H7 (cell line): ENCODE measurements at regions not wholly inside any gene's neighbourhood (a gene's known extent, or its start where the extent isn't known, plus 50 kb on each side); places are given as distances from the start of the nearest gene placed in this dataset.

Experiments used
- DNase-seq: peaks from one replicate; pipeline ENCODE4 v3.0.0; 2012
- H3K27me3 ChIP-seq: 2 replicates; pipeline ENCODE4 v1.6.0; 2011; ENCODE audit warnings: mild to moderate bottlenecking, low read length; ENCODE audit not compliant: control insufficient read depth, insufficient read depth
- H3K36me3 ChIP-seq: replicated peaks from 2 replicates; pipeline ENCODE4 v1.5.1; 2011; ENCODE audit warnings: low read length; ENCODE audit not compliant: control insufficient read depth, insufficient read depth
- H3K4me3 ChIP-seq: 2 replicates; pipeline ENCODE4 v1.5.1; 2011; ENCODE audit warnings: low read depth, mild to moderate bottlenecking, control low read depth, low read length, moderate library complexity; ENCODE audit not compliant: insufficient read depth

DNA sequence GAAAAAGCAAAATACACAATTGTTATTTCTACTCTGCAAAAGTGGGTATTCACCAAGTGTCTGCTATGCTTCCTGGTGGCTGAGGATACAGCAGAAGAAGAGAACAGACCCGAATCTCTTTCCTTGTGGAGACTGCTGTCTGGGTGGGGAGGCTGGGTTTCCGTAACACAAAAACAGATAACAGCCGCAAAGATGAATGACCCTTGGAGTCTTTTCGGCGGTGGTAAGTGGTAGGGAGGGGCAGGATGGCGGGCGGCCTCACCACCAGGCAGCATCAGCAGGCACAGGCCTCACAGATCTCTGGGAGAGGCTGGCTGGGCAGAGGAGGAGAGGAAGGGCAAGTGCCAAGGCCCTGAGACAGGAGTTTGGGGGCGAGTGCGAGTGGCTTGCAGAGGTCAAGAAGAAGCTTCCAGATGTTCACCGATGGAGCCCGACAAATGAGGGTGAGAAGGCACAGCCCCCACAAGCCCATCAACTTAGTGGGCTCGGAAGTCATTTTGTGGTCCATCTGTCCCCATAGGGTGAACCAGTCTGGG lies 164.2 kb downstream of the RHOU start:
- DNase-seq = no peak
- H3K36me3 ChIP-seq = no peaks in the 10 kb centered on the region
- peaks cover 3% of the 10 kb centered on the region; the same call in 1 of the 2 replicates for H3K27me3 ChIP-seq
- H3K4me3 ChIP-seq = no peak overlapping the region

DNA sequence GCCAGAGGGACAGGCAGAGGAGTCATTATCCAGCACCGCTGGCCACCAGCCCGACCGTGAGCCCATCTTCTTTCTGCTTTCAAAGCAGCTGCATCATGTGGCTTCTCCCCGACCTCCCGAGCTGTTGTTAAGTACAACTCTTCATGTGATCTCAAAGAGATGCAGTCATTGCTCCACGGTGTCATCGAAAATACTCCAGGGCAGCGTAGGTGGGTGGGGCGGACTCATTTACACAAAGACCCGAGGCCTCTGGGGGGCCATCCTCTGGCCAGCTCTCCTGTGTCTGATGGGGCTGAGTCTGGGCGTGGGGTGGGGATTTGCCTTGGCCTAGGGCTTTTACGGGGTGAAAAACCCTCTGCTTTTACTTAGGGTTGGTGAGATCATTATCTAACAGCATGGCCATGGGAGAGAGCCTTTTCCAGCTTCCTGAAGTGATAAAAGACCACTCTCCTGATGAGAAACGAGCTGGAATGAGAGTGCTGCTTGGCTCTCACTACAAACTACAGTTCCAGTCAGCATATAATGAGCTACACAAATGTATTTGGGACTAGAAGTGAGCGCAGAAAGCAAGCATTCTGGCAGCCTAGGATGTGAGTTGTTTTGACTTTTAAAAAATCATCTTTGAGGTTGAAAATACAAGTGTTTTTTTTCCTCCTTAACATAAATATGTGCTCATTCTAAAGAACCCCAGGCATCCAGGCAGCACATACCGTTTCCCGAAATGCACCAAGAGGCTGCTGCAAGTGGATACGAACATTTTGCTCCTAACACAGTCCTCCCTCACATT lies 165.0 kb downstream of the RHOU start:
- Histone ChIP-seq H3K27me3 (peaks cover 3% of the 10 kb centered on the region; the same call in 1 of the 2 replicates), H3K4me3 (no peak overlapping the region), H3K36me3 (no peaks in the 10 kb centered on the region)
- peak; percentile 49 for DNase-seq

DNA sequence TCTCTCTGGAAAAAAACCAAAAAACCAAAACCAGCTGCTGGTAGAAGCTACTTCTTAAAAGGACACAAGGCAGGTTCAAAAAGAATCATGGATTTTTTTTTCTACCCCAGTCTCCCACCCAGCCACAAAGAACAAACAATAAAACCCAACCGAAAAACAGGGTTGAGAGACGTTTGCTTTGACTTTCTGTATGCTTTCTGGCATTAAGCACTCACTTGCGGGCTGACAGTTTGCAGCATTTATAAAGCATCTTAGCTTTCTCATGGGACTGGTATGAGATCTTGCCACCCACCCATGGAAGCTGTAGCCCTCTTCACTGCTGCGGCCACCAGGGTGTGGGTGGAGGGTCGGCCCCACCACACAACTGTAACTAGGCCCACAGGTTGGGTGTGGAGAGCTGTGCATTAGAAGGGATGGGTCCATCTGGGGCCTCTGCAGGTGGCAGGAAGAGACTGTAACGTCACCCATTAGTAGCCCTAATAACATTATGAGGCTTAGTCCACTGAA lies 165.7 kb downstream of the RHOU start:
- DNase-seq = no peak
- peaks cover 3% of the 10 kb centered on the region; the same call in 1 of the 2 replicates for H3K27me3 ChIP-seq
- H3K36me3 ChIP-seq = no peaks in the 10 kb centered on the region
- no peak overlapping the region for H3K4me3 ChIP-seq

DNA sequence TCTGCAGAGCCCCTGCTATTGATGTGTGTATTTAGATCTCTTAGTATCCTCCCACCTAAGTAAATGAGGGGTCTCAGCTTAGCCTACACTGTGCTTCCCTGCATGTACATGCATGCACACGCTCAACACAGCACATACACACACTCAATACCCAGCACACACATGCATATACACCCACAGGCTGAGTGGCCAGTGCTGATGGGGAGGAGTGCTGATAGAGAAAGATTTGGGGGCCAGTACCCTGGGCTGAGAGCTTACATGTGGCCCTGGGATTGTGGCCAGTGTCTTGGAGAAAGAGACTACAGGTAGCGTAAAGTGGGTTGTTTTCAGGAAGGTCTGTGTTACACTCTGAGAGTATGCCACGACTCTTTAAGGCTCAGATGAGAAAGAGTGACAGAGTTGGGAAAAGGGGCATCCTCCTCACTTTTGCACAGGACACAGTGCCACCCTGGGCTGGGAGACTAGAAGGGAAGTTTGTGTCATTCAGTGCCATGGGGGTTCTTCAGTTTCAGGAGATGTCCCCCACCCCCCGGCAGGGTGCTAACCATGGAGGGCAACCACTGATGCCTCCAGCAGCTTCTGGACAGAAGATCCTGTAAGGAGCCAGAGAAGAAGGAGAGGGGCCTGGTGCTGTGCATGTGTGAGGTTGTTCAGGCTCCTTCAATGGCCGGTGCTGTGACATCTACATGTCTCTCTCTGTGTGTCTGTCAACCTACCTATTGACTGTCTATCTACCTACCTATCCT lies 166.8 kb downstream of the RHOU start:
- Histone ChIP-seq H3K4me3 (no peak overlapping the region), H3K27me3 (peaks cover 3% of the 10 kb centered on the region; the same call in 1 of the 2 replicates), H3K36me3 (no peaks in the 10 kb centered on the region)
- no peak for DNase-seq

DNA sequence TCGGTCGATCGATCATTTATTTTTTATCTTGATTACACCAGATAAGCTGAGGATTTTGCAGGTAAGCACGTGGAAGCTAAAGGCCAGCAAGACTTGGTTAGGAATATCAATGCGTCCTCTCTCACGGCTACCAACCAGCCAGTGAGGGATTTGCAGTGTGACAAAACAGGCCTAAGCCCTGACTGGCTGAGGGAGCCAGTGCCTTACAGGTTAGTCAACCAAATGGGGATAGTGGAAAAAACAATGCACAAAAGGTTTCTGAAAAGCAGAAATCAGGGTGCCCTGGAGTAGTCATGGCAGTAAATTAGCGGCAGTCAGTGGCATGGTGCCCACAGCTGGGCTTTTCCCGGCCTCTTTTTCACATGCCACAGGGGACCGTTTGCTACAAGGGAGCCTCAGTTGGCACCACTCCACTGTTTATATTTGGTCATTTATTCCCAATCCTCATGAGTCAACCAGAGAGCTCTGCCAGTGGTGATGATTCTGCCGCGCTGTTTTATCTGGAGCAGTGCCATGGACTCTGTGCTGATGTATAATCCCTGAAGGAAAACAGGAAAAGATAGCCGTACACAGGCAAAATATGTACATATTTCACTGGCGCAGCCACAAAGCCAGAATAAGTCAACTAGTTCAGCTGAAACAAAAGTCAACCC lies 167.6 kb downstream of the RHOU start:
- peaks cover 3% of the 10 kb centered on the region; the same call in 1 of the 2 replicates for H3K27me3 ChIP-seq
- H3K4me3 ChIP-seq = no peak overlapping the region
- no peak for DNase-seq
- H3K36me3 ChIP-seq = no peaks in the 10 kb centered on the region

DNA sequence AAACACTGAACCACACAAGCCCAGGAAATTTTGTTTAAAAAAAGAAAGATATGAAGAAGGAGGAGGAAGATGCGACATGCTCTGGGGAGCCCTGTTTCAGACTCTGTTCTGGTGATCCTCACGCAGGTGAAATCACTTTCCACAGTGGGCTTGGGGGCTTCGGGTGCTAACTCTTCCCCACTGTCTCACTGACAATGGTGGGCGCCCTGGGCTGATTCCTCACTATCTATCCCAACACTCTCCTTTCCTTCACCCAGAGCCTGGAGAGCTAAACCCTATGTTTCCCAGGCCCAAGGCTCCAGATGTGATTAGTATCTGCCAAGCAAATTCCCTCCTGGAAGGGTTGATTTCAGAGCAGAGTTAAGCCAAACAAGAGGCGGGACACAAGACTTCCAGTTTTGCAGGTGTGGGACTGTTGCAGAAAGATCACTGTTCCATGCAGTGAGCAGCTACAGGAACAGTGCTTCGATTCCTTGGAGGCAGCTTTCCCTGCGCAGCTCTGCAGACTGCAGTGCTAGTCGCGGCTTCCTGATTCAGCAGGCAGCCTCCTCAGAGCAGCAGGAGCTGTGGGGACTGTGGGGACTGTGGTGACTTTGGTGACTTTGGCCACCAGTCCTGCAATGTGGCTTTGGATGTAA lies 168.3 kb downstream of the RHOU start:
- Histone ChIP-seq H3K36me3 (no peaks in the 10 kb centered on the region), H3K4me3 (no peak overlapping the region), H3K27me3 (peaks cover 3% of the 10 kb centered on the region; the same call in 1 of the 2 replicates)
- no peak for DNase-seq

DNA sequence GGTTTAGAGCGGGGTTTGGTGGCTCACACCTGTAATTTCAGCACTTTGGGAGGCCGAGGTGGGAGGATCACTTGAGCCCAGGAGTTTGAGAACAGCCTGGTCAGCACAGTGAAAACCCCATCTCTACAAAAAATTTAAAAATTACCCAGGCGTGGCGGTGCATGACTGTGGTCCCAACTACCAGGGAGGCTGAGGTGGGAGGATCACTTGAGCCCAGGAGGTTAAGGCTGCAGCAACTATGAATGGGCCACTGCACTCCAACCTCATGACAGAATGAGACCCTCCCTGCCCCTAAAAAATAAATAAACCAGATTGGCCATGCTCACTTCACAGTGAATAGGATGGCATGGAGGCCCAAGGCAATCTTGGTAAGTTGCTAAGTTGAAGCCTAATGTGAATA lies 168.9 kb downstream of the RHOU start:
- no peak for DNase-seq
- Histone ChIP-seq H3K27me3 (peaks cover 3% of the 10 kb centered on the region; the same call in 1 of the 2 replicates), H3K4me3 (no peak overlapping the region), H3K36me3 (no peaks in the 10 kb centered on the region)

DNA sequence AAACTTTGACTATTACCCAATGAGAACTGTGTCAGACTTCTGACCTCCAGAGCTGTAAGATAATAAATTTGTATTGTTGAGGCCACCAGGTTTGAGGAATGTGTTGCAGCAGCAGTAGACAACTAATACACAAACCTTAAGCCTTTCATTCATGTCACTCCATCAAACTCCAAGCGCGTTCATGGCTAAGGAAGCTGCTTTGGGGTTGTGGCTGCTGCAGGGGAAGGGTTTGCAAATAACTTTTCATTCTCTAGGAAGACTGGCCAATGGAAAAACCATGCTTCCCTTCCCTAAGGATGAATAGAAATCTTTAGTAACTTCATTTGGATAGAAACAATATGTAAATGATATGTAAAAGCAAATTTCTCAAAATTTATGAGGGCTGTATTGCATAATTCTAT lies 170.4 kb downstream of the RHOU start:
- Histone ChIP-seq H3K27me3 (no peaks in the 10 kb centered on the region; the same call in 1 of the 2 replicates), H3K36me3 (no peaks in the 10 kb centered on the region), H3K4me3 (no peak overlapping the region)
- no peak for DNase-seq

DNA sequence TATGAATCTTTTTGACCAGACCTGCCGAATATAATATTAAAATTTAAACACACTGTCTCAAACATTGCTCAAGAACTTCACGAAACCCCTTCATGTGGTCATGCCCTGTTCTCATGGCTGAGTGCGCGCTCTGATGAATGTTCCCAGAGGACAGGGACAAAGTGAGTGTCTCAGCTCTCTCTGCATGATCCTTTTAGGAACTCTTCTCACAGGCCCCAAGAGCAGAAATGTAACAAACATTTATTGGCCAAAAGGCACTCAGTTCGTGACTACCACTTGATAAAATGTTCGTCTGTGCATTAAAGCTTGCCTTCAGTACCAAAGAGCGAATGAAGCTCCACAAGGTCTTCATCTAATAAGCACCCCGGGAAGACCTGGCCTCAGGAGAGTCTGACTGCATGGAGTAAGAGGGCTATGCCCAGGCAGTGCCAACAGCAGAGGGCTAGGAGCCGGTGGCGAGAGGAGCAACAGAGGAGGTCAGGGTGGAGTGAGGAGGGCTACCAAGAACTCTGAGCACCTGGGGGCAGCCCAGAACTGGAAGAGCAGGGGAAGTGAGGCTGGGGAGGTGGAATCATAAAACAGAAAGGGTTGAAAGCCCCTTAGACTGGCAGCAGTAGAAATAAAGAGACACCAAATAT lies 171.1 kb downstream of the RHOU start:
- Histone ChIP-seq H3K36me3 (no peaks in the 10 kb centered on the region), H3K27me3 (no peaks in the 10 kb centered on the region; the same call in 1 of the 2 replicates), H3K4me3 (no peak overlapping the region)
- DNase-seq = no peak

DNA sequence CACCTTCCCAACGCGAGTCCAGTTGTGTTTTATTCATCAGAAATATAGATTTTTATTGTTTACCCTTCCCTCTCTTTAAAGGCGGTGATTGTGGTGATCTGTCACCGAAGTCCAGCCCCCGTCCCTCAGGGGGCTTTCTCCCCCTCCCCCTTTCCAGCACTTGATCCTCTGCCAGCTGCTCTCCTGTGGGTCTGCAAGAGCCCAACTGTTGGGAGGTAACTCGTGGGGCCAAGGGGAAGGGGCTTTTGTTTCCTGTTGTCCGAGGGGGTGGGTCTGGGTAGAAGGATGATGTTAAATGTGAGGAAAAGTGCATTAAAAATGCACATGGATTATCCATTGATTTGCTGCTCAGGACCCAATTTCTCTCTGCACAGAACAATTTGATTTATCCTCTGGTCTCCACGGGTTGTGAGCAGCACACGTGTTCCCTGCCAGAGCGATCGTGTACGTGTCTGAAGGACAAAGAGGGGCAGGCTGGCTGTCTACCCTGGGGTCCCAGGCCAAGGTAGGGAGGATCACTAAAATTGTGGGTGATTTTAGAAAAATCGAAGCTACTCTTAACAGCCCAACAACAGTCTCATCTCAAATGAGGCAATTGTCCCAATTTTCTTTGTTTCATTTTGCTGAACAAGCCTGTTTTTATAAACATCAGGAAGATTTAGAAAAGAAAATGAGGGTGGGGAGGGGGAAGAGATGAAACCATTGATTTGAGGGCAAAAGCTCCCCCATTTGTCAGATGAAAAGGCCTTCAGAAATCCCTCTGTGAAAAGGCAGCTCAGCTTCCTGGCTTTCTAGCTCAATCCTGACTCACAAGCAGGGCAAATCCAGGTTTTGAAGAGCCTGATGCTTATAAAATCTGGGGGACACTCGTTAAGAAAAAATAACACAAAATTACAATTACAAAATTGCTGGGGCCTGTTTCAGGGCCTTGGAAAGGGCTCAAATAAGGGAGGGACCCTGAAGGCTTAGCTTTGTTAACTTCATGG lies 176.2 kb downstream of the RHOU start:
- Histone ChIP-seq H3K4me3 (no peak overlapping the region), H3K36me3 (no peaks in the 10 kb centered on the region), H3K27me3 (no peaks in the 10 kb centered on the region)
- no peak for DNase-seq

DNA sequence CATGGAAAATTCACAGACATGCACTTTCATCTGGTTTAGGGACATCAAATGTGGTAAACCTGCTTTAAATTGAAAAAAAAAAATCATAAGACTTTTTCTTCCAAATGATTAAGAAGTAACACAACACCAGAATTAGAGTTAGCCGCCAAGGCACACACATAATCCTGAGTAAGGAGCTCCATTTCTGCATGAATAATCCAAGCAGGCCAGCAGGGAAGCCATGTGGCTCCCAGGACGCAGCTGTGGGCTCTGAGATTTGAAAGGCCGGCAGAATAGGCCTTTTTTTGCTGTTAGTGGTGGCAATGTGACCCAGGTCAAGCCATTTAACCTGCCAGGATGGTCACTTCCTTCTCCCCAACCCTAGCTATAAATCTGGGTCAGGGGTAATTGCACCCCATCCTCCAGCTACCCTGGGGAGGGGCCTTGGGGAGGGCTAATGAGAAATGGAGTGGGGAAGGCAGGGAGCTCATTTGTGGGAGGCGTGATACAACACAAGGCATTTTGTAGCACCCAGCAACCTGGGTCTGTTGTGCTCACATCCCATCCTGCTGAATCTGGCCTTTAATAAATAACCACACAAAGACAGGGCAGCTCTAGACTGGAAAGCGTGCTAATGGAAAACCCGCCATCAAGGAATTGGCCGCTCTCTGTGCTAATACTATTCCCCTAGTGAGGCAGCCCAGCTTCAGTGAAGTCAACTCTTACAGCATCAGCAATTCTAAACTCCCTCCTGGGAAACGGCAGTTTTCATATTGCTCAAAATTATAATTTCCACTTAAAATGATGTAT lies 178.5 kb downstream of the RHOU start:
- H3K36me3 ChIP-seq = no peaks in the 10 kb centered on the region
- no peak for DNase-seq
- H3K27me3 ChIP-seq = no peaks in the 10 kb centered on the region
- H3K4me3 ChIP-seq = no peak overlapping the region

DNA sequence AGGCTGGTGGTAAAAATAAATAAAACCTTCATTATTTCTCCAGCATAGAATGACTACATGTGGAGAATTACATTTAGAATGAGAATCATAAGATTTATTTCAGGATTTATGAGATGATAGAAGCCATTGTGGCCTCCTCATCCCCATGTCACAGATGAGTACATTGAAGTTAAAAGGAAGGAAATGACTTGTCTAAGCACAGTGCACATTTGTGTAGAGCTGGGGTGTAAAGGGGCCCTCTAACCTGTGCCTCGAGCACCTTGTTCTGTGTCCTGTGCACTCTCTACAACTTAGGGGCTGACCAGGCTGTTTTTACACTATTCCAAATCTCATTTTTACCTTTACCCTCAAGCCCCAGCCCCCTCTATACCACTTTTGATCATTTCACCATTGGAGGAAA lies 179.4 kb downstream of the RHOU start:
- H3K27me3 ChIP-seq = no peaks in the 10 kb centered on the region

More for the DNA sequence above, 179.4 kb downstream of the RHOU start:
- Histone ChIP-seq H3K36me3 (no peaks in the 10 kb centered on the region), H3K4me3 (no peak overlapping the region)
- DNase-seq = no peak
